ENCODE measurements at regions not wholly inside any gene's neighbourhood (a gene's known extent, or its start where the extent isn't known, plus 50 kb on each side); places are given as distances from the start of the nearest gene placed in this dataset.

GRCh38 chr5:117204926-117205869, 630.6 kb upstream of the SEMA6A start:
- peaks cover 5% of the 10 kb centered on the region for H3K36me3 Mint-ChIP-seq
- no peak for TF ChIP-seq CTCF (IDR thresholded peaks at IDR 0.05)
- DNase-seq = no peak

GRCh38 chr5:117204404-117204803, 629.8 kb upstream of the SEMA6A start:
- TF ChIP-seq CTCF (IDR thresholded peaks at IDR 0.05) = no peak
- ATAC-seq = no peak
- WGBS (ENCODE audit: insufficient coverage) = 82% methylated on average over 4 of the region's 4 CpGs
- Mint-ChIP-seq H3K27me3 (ENCODE audit: low read depth in 2 of 2) (no peaks in the 10 kb centered on the region), H3K27ac (no peak overlapping the region), H3K4me3 (no peak overlapping the region), H3K9me3 (peaks cover 15 to 24% of the 10 kb centered on the region in 2 donors), H3K36me3 (peaks cover 5% of the 10 kb centered on the region), H3K4me1 (no peaks in the 10 kb centered on the region)
- H3K9me3 ChIP-seq (ENCODE audit: control insufficient read depth, insufficient read depth, low read length) = no peaks in the 10 kb centered on the region
- no peak overlapping the region for H3K27ac ChIP-seq (ENCODE audit: low read length)
- DNase-seq = no peak
- H3K36me3 ChIP-seq (ENCODE audit: control insufficient read depth, insufficient read depth, low read length) = no peaks in the 10 kb centered on the region
- intact Hi-C loops (cut with micrococcal nuclease) = no loop called here
- no peak overlapping the region for H3K4me3 ChIP-seq (ENCODE audit: low read length)
- no peaks in the 10 kb centered on the region for H3K4me1 ChIP-seq (ENCODE audit: control insufficient read depth, insufficient read depth, low read length)
- no peaks in the 10 kb centered on the region for H3K27me3 ChIP-seq (ENCODE audit: control insufficient read depth, insufficient read depth, low read length)

More at GRCh38 chr5:117204926-117205869, 630.6 kb upstream of the SEMA6A start:
- Histone ChIP-seq H3K36me3 (ENCODE audit: control insufficient read depth, insufficient read depth, low read length) (no peaks in the 10 kb centered on the region), H3K27me3 (ENCODE audit: control insufficient read depth, insufficient read depth, low read length) (no peaks in the 10 kb centered on the region), H3K27ac (ENCODE audit: low read length) (no peak overlapping the region), H3K4me3 (ENCODE audit: low read length) (no peak overlapping the region), H3K9me3 (ENCODE audit: control insufficient read depth, insufficient read depth, low read length) (no peaks in the 10 kb centered on the region), H3K4me1 (ENCODE audit: control insufficient read depth, insufficient read depth, low read length) (no peaks in the 10 kb centered on the region)
- ATAC-seq = no peak
- H3K9me3 Mint-ChIP-seq = peaks cover 18 to 28% of the 10 kb centered on the region in 2 donors
- no peak overlapping the region for H3K4me3 Mint-ChIP-seq
- H3K4me1 Mint-ChIP-seq = no peaks in the 10 kb centered on the region
- H3K27ac Mint-ChIP-seq = no peak overlapping the region
- no peaks in the 10 kb centered on the region for H3K27me3 Mint-ChIP-seq (ENCODE audit: low read depth in 2 of 2)
- 63% methylated on average over 8 of the region's 10 CpGs for WGBS (ENCODE audit: insufficient coverage)
- intact Hi-C loops (cut with micrococcal nuclease) = no loop called here

GRCh38 chr5:117203584-117203983, 629.0 kb upstream of the SEMA6A start:
- Histone ChIP-seq H3K4me3 (ENCODE audit: low read length) (no peak overlapping the region), H3K36me3 (ENCODE audit: control insufficient read depth, insufficient read depth, low read length) (no peaks in the 10 kb centered on the region), H3K27ac (ENCODE audit: low read length) (no peak overlapping the region), H3K4me1 (ENCODE audit: control insufficient read depth, insufficient read depth, low read length) (no peaks in the 10 kb centered on the region), H3K27me3 (ENCODE audit: control insufficient read depth, insufficient read depth, low read length) (no peaks in the 10 kb centered on the region), H3K9me3 (ENCODE audit: control insufficient read depth, insufficient read depth, low read length) (no peaks in the 10 kb centered on the region)
- no peaks in the 10 kb centered on the region for H3K27me3 Mint-ChIP-seq (ENCODE audit: low read depth in 2 of 2)
- no CpG with 5 or more reads among the region's 2 CpGs for WGBS (ENCODE audit: insufficient coverage)
- H3K9me3 Mint-ChIP-seq = peaks cover 15 to 22% of the 10 kb centered on the region in 2 donors
- no peak overlapping the region for H3K4me3 Mint-ChIP-seq
- ATAC-seq = no peak
- DNase-seq = no peak
- intact Hi-C loops (cut with micrococcal nuclease) = no loop called here
- peaks cover 5% of the 10 kb centered on the region for H3K36me3 Mint-ChIP-seq
- H3K27ac Mint-ChIP-seq = no peak overlapping the region
- no peaks in the 10 kb centered on the region for H3K4me1 Mint-ChIP-seq
- no peak for TF ChIP-seq CTCF (IDR thresholded peaks at IDR 0.05)
